Right lobe of liver (tissue), 4 donors: ENCODE measurements at regions not wholly inside any gene's neighbourhood (a gene's known extent, or its start where the extent isn't known, plus 50 kb on each side); places are given as distances from the start of the nearest gene placed in this dataset.

ENCODE experiments used
- POLR2A ChIP-seq: fragments of 450-650 bp; IDR thresholded peaks from one replicate; pipeline ENCODE4 v1.6.1; 2017; ENCODE audit warnings: antibody characterized with exemption, mild to moderate bottlenecking
- TF ChIP-seq, protein P1 (sequence below), 4 donors: fragments of 200-600 bp in 3 of 4; fragments of 450-650 bp in 1 of 4; IDR thresholded peaks; one replicate each; pipeline versions ENCODE4 v1.5.1 to v1.8.0; 2016 to 2022; ENCODE audit warnings: antibody characterized with exemption in 4 of 4, mild to moderate bottlenecking in 2 of 4
- donor health status: DM: no; HTN: no; CAD: no.
- donor health status: DM: no; HTN: no; CAD: no.
- donor health status: DM: no; HTN: yes; CAD: no.

DNA sequence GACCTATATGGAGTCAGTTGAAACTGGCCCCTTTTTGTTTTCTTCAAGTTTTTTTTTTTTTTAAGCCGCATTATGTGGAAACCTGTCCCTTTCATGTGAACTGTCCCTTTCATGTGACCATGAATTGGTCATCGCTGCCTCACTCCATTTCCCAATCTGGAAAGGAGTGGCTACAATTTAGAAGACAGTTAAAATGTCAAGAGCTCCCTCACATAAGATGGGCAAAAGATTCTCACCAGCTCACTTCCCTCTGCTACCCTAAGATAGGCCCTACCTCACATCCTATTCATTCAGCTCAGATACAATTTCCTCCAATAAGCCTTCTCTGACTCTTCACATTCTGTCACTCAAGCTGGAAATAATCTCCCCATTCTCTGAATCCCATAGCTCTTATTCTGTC, 111.3 kb upstream of the BCL6 start:
- TF ChIP-seq, protein P1, sequence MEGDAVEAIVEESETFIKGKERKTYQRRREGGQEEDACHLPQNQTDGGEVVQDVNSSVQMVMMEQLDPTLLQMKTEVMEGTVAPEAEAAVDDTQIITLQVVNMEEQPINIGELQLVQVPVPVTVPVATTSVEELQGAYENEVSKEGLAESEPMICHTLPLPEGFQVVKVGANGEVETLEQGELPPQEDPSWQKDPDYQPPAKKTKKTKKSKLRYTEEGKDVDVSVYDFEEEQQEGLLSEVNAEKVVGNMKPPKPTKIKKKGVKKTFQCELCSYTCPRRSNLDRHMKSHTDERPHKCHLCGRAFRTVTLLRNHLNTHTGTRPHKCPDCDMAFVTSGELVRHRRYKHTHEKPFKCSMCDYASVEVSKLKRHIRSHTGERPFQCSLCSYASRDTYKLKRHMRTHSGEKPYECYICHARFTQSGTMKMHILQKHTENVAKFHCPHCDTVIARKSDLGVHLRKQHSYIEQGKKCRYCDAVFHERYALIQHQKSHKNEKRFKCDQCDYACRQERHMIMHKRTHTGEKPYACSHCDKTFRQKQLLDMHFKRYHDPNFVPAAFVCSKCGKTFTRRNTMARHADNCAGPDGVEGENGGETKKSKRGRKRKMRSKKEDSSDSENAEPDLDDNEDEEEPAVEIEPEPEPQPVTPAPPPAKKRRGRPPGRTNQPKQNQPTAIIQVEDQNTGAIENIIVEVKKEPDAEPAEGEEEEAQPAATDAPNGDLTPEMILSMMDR (IDR thresholded peaks at IDR 0.05): no peak
- no peak for TF ChIP-seq POLR2A
